Erythroblast (primary cell): ENCODE measurements at regions not wholly inside any gene's neighbourhood (a gene's known extent, or its start where the extent isn't known, plus 50 kb on each side); places are given as distances from the start of the nearest gene placed in this dataset.

Experiments
- GATA1 ChIP-seq: IDR thresholded peaks from 2 replicates; pipeline ENCODE4 v1.6.1; 2011; ENCODE audit warnings: low read depth, mild to moderate bottlenecking, control low read depth, low read length, moderate library complexity
- POLR2A ChIP-seq: IDR thresholded peaks from 2 replicates; pipeline ENCODE4 v1.6.1; 2011; ENCODE audit warnings: mild to moderate bottlenecking, low read length

DNA sequence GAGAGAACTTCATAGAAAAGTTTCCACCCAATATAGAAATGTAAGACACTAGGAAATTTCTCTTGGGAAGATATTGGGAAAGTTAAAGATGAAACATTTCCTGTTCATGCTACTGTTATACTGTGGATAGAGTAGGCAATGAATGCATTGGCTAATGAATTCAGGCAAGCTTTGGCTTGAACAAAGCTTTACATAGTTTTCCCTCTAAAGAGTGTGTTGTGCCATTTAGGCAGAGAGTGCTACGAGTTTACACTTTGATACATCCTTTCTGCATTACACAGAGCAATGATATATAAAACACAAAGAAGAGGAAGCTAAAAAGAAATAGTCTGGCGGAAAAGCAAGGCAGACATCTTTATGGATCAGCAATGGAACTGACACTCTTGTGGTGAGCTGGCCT lies 125.9 kb upstream of the SHH start:
- TF ChIP-seq POLR2A: no peak
- TF ChIP-seq GATA1: no peak
